Lung microvascular endothelial cell (primary cell): ENCODE measurements at regions not wholly inside any gene's neighbourhood (a gene's known extent, or its start where the extent isn't known, plus 50 kb on each side); places are given as distances from the start of the nearest gene placed in this dataset.

Source experiments
- DNase-seq, 2 donors: peaks; one replicate each; pipeline versions ENCODE4 v3.0.0 to v3.0.0-alpha.2; 2010; ENCODE audit warnings: low read depth in 2 of 2

DNA sequence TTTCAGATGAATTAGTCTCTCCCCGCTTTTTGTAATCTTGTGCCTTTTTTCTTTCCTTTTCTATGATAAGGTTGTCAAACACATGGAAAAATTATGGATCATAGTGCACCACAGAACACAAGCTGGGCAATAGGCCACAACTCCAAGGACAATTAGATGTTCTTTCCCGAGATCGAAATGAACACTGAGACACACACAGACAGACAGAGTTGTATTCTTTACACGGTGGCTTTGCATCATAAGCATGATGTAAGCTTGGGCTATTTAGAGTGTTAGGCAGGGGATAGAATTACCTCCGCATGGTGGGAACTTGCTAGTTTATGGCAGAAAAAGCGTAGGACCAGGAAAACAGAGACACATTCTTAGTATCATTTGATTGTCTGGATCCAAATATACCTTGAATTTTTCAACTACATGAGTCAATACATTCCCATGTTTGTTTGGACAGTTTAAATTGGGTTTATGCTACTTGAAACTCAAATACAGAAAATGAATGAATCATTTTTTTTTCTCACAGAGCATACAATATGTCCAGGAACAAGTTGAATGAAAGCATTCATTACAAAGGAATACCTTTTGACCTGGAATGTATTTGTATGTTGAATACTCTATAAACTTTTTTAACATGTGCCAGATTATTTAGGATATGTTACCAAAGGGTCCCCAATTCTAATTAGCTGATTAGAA lies 1611.5 kb upstream of the TMEFF2 start:
- no peak for DNase-seq

DNA sequence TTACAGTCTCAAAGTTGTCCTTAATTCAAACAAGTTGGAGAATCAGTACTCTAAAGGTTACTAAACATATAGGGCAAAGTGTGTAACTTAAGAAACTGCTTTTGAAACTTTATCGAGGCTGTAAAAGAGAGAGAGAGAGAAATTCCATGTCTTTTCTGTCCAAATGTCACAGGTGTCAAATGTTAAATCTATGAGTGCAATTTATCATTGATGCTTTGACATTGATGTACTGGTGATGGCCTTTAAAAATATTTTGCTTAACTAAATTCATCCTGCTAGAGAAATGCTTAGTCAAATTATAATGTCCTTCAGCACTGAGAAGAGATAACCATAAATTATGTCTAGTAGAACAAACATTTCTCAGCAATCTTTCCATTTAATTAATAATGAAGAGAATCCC lies 1602.1 kb upstream of the TMEFF2 start:
- no peak for DNase-seq

DNA sequence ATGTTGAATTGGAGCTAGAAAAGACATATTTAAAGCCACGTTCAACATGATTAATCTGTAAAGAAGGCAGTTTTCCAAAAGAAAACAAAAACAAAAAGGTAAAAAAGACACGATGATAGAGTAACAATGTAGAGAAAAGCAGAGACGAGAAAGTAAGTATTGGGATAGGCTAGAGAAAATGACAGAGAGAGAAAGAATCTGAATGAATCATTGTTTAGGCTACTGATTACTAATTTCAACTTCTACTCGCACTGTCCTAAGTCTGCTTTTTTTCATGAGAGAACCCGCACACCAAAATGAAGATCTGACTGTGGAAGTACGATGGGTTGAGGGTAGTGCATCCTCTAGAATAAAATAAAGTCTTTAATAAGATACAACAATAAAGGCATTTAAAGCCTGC lies 1599.2 kb upstream of the TMEFF2 start:
- DNase-seq = no peak

DNA sequence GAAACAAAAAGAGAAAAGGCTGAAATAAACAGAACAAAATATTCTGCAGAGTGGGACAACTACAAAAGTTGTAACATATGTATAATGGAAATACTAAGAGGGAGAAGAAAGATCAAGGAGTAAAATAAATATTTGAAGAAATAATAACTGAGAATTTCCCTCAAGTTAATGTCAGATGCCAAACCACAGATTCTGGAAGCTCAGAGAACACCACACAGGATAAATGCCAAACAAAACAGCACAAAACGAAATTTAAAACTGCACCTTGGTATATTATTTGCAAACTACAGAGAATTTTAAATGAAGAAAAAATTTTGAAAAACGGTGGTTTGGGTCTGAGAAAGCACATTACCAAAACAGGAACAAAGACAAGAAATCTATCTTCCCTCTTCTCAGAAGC lies 1588.9 kb upstream of the TMEFF2 start:
- DNase-seq = no peak

DNA sequence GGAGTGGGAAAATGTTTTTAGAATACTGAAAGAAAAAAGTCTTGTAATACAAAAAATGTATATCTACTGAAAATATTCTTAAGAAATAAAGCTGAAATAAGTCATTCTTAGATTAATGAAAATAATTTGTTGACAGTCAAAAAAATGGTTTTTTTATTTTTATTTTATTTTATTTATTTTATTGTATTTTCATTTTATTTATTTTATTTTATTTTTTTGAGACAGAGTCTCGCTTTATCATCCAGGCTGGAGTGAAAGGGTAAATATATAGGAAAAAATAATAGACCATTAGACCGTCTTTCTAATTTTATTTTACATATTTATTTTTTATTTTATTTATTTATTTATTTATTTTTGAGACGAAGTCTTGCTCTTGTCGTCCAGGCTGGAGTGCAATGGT lies 1583.6 kb upstream of the TMEFF2 start:
- DNase-seq = no peak

DNA sequence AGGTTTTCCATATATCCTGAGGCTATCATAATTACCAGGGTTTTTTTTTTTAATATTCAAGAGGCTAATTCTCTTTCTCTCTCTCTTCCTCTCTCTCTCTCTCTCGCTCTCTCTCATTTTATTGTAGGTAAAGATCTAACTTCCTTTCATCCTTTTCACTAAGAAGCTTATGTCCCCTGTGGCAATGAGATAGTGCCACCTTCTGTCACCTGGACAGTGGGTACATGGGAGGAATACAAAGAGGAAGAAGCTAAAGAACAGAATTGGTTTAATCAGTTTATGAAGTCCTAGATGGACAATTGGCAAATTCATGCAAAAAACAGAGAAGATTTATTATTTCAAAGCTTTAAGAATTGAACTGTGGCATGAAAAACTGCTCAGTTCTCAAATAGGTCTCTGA lies 1582.3 kb upstream of the TMEFF2 start:
- DNase-seq = no peak

DNA sequence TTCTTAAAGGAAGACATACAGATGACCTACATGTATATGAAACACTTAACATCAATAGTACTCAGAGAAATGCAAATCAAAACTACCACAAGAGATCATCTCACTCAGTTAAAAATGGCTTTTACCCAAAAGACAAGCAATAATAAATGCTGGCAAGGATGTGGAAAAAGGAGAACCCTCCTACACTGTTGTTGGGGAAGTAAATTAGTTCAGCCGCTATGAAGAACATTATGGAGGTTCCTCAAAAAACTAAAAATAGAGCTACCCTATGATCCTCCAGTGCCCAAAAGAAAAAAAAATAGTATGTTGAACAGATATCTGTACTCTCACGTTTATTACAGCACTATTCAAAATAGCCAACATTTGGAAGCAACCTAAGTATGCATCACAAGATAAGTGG lies 1579.4 kb upstream of the TMEFF2 start:
- no peak for DNase-seq

DNA sequence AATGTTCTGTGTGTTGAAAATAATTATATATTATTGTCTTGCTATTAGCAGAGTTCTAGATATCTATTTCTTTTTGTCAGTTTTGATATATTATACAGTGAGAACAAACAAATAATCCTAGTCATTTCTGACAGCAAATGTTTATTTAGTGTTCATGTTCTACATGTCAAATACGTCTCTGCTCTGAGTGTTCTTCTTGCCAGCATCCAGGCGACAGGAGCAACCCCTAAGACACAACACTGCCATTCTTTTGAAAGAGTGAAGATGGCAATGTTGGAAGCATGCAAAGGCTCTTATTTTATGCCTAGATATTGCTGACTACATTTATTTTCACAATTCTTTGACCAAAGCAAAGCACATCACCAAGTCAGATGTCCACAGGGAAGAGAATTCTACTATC lies 1556.6 kb upstream of the TMEFF2 start:
- DNase-seq = no peak

DNA sequence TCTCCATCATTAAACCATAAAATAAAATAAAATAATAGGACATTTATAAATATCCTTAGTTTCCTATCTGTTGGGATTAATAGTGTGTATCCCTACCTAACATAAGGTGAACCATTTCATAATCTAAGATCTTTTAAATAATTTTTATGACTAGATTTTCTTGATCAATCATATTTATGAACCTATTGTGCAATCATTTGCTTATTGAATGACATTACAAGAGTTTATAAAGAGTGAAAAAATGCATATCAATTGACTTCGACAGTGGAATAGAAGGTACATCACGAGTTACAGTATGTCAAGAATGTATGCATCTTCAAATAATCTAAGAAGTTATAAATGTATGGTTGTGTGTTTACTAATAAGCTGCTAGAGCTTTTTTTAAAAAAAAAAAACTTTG lies 1554.8 kb upstream of the TMEFF2 start:
- DNase-seq = no peak

DNA sequence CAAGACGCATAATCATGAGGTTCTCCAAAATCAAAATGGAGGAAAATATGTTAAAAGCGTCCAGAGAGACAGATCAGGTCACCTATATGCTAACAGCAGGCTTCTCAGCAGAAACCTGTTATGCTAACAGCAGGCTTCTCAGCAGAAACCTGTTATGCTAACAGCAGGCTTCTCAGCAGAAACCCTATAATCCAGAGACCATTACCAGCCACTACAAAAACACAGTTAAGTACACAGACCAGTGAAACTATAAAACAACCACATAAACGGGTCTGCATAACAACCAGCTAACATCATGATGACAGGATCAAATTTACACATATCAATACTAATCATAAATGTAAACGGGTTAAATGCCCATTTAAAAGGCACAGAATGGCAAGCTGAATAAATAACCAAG lies 1548.4 kb upstream of the TMEFF2 start:
- DNase-seq = no peak

DNA sequence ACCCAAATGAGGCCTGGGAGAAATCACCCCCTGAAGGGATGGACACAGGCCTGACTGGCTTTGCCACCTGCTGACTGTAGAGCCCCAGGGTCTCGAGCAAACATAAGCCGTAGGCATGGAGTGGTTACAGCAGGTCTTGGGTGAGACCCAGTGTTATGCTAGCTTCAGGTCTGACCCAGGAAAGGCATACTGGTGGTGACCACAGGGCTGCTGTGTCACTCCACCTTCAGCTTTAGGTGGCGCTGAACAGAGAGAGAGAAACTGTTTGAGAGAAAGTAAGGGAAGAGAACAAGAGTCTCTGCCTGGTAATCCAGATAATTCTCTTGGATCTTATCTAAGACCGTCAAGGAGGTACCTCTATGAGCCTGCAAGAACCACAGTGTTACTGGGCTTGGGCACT lies 1544.2 kb upstream of the TMEFF2 start:
- DNase-seq = no peak

DNA sequence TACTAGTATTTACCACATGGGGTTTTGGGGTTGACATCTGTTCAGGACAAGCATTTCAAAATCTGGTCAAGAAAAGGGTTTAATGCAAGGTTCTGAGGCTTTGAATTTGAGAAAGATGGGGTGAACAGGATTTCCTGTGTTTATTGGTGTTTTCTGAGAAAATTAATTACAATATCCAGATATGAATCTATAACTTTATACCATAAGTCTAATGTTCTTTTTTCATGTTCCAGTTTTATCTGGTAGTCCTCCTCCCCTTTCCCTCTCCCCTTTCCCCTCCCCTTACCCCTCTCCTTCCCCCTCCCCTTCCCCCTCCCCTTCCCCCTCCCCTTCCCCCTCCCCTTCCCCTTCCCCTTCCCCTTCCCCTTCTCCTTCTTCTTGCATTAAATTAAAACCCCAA lies 1518.2 kb upstream of the TMEFF2 start:
- no peak for DNase-seq

DNA sequence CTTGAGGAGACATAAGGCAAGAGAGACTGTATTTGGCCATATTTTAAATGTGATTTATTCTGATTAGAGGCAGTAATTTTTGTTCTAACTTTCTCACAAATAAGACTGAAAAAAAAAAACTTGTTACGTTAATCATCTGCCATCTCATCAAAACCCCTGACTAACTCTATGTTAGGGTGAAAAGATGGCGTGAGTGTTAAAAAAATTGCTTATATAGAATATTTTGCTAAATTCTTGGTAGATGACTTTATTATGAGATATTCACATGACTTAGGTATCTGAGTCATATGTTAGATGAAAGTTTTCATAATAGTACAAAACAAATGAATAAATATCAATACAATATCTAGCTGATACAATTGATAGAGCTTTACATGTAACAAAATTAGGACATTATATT lies 1508.7 kb upstream of the TMEFF2 start:
- DNase-seq = no peak

DNA sequence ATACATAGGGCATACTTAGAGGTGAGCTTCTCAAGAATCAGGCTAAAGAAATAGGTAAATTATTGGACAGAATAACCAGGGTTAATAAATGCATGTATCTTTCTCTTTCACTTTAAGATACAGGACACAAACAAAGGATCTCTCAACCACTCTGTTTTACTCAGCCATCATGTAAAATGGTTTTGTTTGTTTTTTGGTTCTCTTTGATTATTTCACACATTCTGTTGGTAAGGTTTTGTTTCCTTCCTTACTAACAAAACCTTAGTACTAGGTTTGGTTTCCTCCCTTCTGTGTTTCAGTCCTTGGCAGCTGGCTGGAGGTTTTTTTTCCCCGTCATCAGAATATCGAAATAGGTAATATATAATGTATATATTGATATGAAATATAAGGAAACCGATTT lies 1506.8 kb upstream of the TMEFF2 start:
- DNase-seq = no peak

DNA sequence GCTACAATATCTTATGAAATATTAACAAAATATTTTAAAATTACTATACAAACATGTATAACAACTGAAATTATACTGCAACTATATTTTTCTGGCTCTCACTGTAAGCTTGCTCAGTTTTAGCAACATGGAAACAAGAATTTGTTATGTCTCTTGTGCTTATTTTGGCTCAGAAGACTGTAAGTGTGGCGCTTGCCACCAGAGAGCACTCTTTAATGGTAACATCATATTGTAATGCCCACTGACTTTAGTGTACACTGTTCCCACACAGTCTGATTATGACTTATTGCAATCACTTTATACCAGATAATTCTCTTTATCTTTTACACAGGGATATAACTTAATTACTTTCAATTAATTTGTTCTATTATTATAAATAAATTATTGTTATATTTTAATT lies 1500.6 kb upstream of the TMEFF2 start:
- DNase-seq = peak; percentile 32 to 67

DNA sequence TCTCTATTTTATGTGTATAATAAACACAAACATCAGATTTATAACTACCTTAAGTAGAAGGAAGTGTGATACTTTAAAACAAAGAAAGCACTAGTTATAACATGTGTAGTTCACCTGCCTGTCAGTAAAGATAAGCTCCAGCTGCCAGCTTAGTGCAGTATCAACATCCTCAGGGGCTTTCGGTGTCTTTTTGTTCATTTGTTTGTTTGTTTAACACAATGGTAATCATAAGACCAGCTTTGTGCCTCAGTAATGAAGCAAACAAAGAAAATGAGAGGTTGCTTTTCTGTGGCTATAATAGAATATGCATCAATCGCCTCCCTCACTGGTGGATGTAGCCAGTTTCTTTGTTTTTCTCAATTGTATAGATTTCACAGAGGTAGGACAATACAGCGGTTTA lies 1499.0 kb upstream of the TMEFF2 start:
- DNase-seq = no peak

DNA sequence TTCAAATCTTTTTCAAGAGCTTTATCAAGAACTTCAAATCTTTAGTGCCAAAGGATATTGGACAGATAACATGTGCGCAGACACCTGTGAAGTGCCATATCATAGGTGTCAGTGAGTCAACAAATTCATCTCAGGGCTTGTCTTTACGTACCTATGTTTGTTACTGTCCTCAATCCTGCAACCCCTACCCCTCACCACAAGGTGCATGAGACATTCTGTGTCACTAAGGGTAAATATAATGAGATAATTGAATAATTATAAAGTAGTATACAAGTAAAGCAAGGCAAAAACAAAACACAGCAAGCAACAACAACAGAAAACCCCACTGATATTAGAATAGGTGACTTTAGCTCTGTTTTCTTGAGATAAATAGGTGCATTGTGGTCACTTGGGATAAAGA lies 1495.8 kb upstream of the TMEFF2 start:
- no peak for DNase-seq

DNA sequence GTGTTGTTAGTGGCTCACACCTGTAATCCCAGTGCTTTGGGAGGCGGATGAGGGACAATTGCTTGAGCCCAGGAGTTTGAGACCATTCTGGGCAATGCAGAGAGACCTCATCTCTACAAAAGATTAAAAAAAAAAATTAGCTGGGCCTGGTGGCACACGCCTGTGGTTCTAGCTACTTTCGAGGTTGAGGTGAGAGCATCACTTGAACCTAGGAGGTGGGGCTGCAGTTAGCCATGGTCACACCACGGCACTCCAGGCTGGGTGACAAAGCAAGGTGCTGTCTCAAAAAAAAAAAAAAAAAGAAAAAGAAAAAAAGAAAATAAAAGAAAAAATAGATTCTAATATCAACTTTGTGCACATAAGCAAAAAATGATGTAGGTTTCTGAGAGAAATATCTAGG lies 1492.5 kb upstream of the TMEFF2 start:
- DNase-seq = no peak

DNA sequence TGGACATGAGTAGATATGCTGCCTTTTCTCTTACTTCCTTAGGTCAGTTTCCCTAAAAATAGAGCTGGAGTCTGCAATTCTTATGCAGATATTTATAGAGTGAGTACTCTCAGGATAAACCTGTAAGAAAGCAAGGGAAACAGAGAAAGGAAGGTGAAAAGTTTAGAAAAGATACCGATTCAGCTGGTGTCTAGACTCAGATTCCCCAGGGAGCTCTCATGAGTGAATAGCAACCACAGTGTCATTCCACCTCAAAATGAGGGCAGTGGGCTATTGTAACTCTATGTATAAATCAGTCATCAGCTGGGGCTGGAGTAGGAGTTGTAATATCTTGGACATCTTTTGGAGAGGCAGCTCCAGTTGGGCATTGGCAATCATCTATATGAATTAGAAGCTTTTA lies 1485.1 kb upstream of the TMEFF2 start:
- no peak for DNase-seq

DNA sequence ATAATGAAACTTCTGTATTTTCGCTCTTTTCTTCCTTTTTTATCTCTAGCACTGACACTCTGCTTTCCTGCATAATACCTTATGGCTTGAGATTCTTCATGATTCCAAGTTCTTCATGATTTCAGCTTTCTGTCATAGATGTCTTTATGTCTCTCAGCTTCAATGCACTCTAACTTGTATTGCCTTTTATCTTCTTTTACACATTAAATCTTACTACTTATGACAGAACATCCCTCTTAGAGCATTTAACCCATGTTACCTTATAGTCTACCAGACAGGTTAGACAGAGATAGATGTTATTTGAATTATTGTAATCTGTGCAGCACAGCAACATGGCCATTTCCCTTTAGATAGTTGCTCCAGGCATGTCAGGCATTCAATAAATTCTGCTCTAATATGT lies 1475.7 kb upstream of the TMEFF2 start:
- no peak for DNase-seq

DNA sequence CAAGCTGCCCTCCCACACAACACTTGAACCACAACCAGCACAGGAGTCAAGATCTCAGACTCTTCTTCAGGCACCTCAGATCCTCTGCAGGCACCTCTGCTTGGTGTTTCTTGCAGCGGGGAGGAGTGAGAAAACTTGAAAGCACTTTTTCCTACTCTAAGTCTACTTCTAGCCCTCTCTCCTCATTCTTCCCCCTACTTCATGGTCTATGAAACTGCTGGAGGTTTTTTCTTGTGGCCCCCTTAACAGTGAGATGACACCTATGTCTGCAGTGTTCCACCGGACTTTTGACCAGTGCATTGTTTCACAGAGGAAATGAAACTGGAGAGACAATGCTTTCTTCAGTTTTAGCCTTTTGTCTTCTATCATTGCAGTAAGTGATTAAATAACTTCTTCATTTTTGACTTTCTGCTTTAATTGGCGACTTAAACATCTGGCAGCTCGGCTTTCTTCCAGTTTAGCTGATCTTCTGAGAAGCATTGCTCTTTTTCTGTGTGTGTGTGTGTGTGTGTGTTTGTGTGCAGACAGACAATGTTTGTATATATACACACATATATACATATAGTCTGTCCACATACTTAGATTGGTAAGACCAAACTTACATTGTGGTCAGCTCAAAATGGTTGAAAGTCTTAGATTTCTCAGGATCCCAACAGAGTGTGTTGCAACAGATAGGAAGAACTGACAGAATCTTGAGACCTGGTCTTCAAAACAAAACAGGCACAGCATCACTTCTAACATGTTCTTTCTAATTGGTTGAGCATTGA lies 1474.0 kb upstream of the TMEFF2 start:
- DNase-seq = no peak

DNA sequence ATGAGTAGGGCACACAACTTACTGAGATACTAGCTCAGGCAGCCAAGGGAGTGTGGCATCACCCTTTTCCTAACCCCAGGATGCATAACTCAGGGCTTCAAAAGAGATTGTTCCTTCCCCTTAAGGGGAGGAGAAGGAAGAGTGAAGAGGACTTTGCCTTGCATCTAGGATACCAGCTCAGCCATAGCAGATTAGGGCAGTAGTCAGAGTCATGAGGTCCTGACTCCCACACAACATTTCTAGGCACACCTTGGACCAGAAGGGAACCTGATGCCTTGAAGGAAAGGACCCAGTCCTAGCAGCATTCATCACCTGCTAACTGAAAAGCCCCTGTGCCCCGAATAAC lies 1433.2 kb upstream of the TMEFF2 start:
- DNase-seq = no peak

DNA sequence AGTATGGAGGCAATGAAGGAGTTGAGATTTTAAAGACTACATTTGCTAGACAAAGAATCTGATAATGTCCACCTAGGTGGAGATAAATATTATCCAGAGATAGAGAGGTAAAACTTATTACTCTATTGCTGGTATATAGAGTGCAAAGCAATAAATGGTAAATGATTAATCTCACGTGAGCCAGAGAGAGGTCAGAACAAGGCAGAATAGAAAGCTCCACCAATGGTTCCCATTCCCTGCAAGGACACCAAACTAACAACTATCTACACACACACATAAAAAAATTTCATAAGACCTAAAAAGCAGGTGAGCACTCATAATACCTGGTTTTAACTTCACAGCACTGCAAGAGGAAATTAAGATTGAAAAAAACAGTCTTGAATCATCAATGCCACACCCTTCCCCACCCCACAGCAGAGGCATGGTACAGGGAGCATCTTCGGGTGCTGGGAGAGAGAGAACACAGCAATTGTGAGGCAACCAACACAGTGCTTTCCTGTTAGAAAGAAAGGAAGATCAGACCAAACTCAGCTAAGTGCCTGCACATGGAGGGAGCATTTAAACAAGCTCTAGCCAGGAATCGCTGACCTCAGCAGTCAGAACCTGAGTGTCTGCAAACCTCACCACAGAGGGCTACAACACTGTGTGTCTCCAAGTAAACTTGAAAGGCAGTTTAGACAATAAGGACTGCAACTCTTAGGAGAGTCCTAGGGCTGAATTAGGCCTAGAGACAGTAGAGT lies 1432.6 kb upstream of the TMEFF2 start:
- DNase-seq = no peak
